Stomach (tissue), 8 donors: ENCODE measurements at regions not wholly inside any gene's neighbourhood (a gene's known extent, or its start where the extent isn't known, plus 50 kb on each side); places are given as distances from the start of the nearest gene placed in this dataset.

Experiments
- DNase-seq, 2 donors: peaks; one replicate each; pipeline versions ENCODE4 v3.0.0 to v3.0.0-alpha.2; 2013 to 2019
- H3K27ac ChIP-seq, 5 donors: fragments of 200-600 bp in 4 of 5; sonication (generic) in 4 of 5; one replicate each; pipeline ENCODE4 v1.5.1; 2013 to 2019; ENCODE audit warnings: mild to moderate bottlenecking in 1 of 5, moderate library complexity in 1 of 5
- H3K27me3 ChIP-seq, 3 donors: fragments of 200-600 bp; sonication (generic); one replicate each; pipeline ENCODE4 v1.5.1; 2017 to 2019; ENCODE audit warnings: mixed run types in 1 of 3
- H3K36me3 ChIP-seq, 4 donors: fragments of 200-600 bp; sonication (generic); 1 replicate in 3 of 4; 2 replicates in 1 of 4; pipeline ENCODE4 v1.5.1; 2016 to 2019
- H3K4me1 ChIP-seq, 4 donors: fragments of 200-600 bp; sonication (generic); one replicate each; pipeline ENCODE4 v1.5.1; 2016 to 2019
- H3K4me3 ChIP-seq, 4 donors: fragments of 200-600 bp; sonication (generic) in 3 of 4; one replicate each; pipeline ENCODE4 v1.5.1; 2016 to 2019; ENCODE audit warnings: mild to moderate bottlenecking in 1 of 4
- H3K9me3 ChIP-seq, 4 donors: fragments of 200-600 bp; sonication (generic); one replicate each; pipeline ENCODE4 v1.5.1; 2016 to 2019
- EP300 ChIP-seq: sonication (generic); formaldehyde crosslinking; IDR thresholded peaks from one replicate; pipeline ENCODE4 v1.6.1; 2017; ENCODE audit warnings: antibody characterized with exemption
- POLR2A ChIP-seq, 4 donors: fragments of 450-650 bp; IDR thresholded peaks; one replicate each; pipeline ENCODE4 v1.6.1; 2016; ENCODE audit warnings: antibody characterized with exemption in 4 of 4, control low read depth in 2 of 4, mild to moderate bottlenecking in 1 of 4, moderate library complexity in 1 of 4
- POLR2AphosphoS5 ChIP-seq, 3 donors: sonication (generic); formaldehyde crosslinking; IDR thresholded peaks; one replicate each; pipeline ENCODE4 v1.6.1; 2016; ENCODE audit warnings: antibody characterized with exemption in 3 of 3
- WGBS, 5 donors: extraction: QIAGEN DNeasy Blood & Tissue Kit in 3 of 5; methylation state at CpG; one replicate each; pipeline versions ENCODE4 v1.1.5 to v1.1.7; 2013 to 2018; 5-methylcytosine and 5-hydroxymethylcytosine counted together
- intact Hi-C: fragments of 100-400 bp; cut with DNase I; formaldehyde crosslinking; loops from one replicate; pipeline ENCODE4 v1.15.1; 2023; ENCODE audit warnings: low total_unique reads
- TF ChIP-seq, protein P1 (sequence below), 7 experiments: fragments of 450-650 bp in 4 of 7; fragments of 200-600 bp in 3 of 7; sonication (generic) in 3 of 7; IDR thresholded peaks; one replicate each; pipeline ENCODE4 v1.5.1; 2016 to 2019; ENCODE audit warnings: antibody characterized with exemption in 7 of 7, control low read depth in 2 of 7, mild to moderate bottlenecking in 1 of 7
- donor health status: healthy with polysubstance abuse.
- donor health status: Bipolar disorder and iron deficiency.
- donor health status: healthy.

- no peaks in the 10 kb centered on the region for H3K9me3 ChIP-seq
- H3K36me3 ChIP-seq = no peaks in the 10 kb centered on the region
- no peak for TF ChIP-seq POLR2A (IDR thresholded peaks at IDR 0.05)
- intact Hi-C loops = no loop called here
- no peak for DNase-seq
- H3K27me3 ChIP-seq = peaks cover 0 to 60% (median 18%) of the 10 kb centered on the region in 3 donors
- 60 to 86% (median 76%) methylated on average over 5 of the region's 5 CpGs for WGBS, 5 donors
- no peak overlapping the region for H3K27ac ChIP-seq
- no peak overlapping the region for H3K4me3 ChIP-seq
- no peaks in the 10 kb centered on the region for H3K4me1 ChIP-seq
Observed at GRCh38 chr20:48478370-48478769, 349.4 kb downstream of the PREX1 start.

GRCh38 chr20:48476854-48477253 lies 350.9 kb downstream of the PREX1 start:
- intact Hi-C loops = no loop called here
- H3K9me3 ChIP-seq = no peaks in the 10 kb centered on the region
- no peak overlapping the region for H3K4me3 ChIP-seq
- peaks cover 0 to 65% (median 11%) of the 10 kb centered on the region in 3 donors for H3K27me3 ChIP-seq
- TF ChIP-seq, protein P1, sequence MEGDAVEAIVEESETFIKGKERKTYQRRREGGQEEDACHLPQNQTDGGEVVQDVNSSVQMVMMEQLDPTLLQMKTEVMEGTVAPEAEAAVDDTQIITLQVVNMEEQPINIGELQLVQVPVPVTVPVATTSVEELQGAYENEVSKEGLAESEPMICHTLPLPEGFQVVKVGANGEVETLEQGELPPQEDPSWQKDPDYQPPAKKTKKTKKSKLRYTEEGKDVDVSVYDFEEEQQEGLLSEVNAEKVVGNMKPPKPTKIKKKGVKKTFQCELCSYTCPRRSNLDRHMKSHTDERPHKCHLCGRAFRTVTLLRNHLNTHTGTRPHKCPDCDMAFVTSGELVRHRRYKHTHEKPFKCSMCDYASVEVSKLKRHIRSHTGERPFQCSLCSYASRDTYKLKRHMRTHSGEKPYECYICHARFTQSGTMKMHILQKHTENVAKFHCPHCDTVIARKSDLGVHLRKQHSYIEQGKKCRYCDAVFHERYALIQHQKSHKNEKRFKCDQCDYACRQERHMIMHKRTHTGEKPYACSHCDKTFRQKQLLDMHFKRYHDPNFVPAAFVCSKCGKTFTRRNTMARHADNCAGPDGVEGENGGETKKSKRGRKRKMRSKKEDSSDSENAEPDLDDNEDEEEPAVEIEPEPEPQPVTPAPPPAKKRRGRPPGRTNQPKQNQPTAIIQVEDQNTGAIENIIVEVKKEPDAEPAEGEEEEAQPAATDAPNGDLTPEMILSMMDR (IDR thresholded peaks at IDR 0.05) = no peak
- no peak for TF ChIP-seq POLR2AphosphoS5 (IDR thresholded peaks at IDR 0.05)
- no peak for TF ChIP-seq POLR2A (IDR thresholded peaks at IDR 0.05)
- no peak for TF ChIP-seq EP300
- DNase-seq = no peak
- no peaks in the 10 kb centered on the region for H3K4me1 ChIP-seq
- 77 to 82% (median 78%) methylated on average over 11 of the region's 11 CpGs for WGBS, 5 donors
- no peaks in the 10 kb centered on the region for H3K36me3 ChIP-seq
- H3K27ac ChIP-seq = no peak overlapping the region

- TF ChIP-seq POLR2AphosphoS5 (IDR thresholded peaks at IDR 0.05) = no peak
- TF ChIP-seq, protein P1 (IDR thresholded peaks at IDR 0.05) = no peak
- TF ChIP-seq POLR2A (IDR thresholded peaks at IDR 0.05) = no peak
- Histone ChIP-seq H3K9me3 (no peaks in the 10 kb centered on the region), H3K4me1 (no peaks in the 10 kb centered on the region), H3K4me3 (no peak overlapping the region), H3K36me3 (no peaks in the 10 kb centered on the region), H3K27me3 (peaks cover 0 to 57% (median 0%) of the 10 kb centered on the region in 3 donors), H3K27ac (no peak overlapping the region)
- no peak for DNase-seq
- intact Hi-C loops = no loop called here
- WGBS, 5 donors = 64 to 75% (median 69%) methylated on average over 5 of the region's 5 CpGs
Observed at GRCh38 chr20:48474022-48474421, 353.8 kb downstream of the PREX1 start.

DNA sequence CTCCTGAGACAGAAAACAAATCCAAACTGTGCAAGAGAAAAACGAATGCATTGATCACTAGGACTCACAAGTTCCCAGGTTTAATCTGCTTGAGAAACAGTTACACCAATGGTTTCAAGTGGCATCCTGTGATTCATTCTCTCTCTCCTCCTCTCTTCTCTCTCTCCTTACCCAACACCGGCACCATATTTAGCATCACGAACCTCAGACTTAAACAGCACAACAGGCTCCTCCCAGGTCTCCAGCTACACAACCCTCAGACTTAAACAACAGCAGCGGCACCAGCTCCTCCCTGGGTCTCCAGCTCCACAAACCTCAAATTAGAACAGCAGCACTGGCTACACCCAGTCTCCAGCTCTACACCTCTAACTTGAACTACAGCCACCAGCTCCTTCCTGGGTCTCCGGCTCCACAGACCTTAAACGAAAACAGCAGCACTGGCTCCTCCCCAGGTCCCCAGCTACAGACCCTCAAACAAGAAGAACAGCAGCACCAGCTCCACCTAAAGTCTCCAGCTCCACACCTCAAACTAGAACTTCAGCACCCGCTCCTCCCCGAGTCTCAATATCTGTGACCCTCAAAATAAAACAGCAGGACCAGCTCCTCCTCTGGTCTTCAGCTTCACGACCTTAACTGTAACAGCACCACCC lies 355.9 kb downstream of the PREX1 start:
- Histone ChIP-seq H3K4me1 (no peaks in the 10 kb centered on the region), H3K27ac (no peak overlapping the region), H3K4me3 (no peak overlapping the region), H3K27me3 (peaks cover 0 to 44% (median 0%) of the 10 kb centered on the region in 3 donors), H3K9me3 (no peaks in the 10 kb centered on the region), H3K36me3 (no peaks in the 10 kb centered on the region)
- intact Hi-C loops = no loop called here
- DNase-seq = no peak
- 51 to 66% (median 60%) methylated on average over 9 of the region's 9 CpGs for WGBS, 5 donors
- TF ChIP-seq EP300 = no peak
- TF ChIP-seq, protein P1 (IDR thresholded peaks at IDR 0.05) = no peak
- TF ChIP-seq POLR2A (IDR thresholded peaks at IDR 0.05) = no peak
- no peak for TF ChIP-seq POLR2AphosphoS5 (IDR thresholded peaks at IDR 0.05)

- 62 to 82% (median 69%) methylated on average over 5 of the region's 5 CpGs for WGBS, 5 donors
- intact Hi-C loops = no loop called here
- Histone ChIP-seq H3K9me3 (no peaks in the 10 kb centered on the region), H3K36me3 (no peaks in the 10 kb centered on the region), H3K4me1 (no peaks in the 10 kb centered on the region), H3K27me3 (peaks cover 0 to 40% (median 0%) of the 10 kb centered on the region in 3 donors), H3K27ac (no peak overlapping the region), H3K4me3 (no peak overlapping the region)
- no peak for DNase-seq
- TF ChIP-seq POLR2A (IDR thresholded peaks at IDR 0.05) = no peak
- TF ChIP-seq, protein P1 (IDR thresholded peaks at IDR 0.05) = no peak
- TF ChIP-seq EP300 = no peak
- TF ChIP-seq POLR2AphosphoS5 (IDR thresholded peaks at IDR 0.05) = no peak
Observed at GRCh38 chr20:48471176-48471575, 356.6 kb downstream of the PREX1 start.
